Neural cell (in vitro differentiated cells): ENCODE measurements at regions not wholly inside any gene's neighbourhood (a gene's known extent, or its start where the extent isn't known, plus 50 kb on each side); places are given as distances from the start of the nearest gene placed in this dataset.

ENCODE experiments used
- H2AFZ ChIP-seq: fragments of 200-600, 300-800 bp; sonication (generic), shearing (Covaris generic); 2 replicates; pipeline ENCODE4 v1.6.0; 2014; ENCODE audit warnings: low read depth, mild to moderate bottlenecking, antibody characterized with exemption, low read length, moderate library complexity
- H3F3A ChIP-seq: fragments of 200-600 bp; shearing (Covaris generic); 2 replicates; pipeline ENCODE4 v1.6.1; 2016; ENCODE audit warnings: mild to moderate bottlenecking, moderate library complexity, mixed read lengths, antibody characterized with exemption, low read length; ENCODE audit not compliant: insufficient read depth, poor library complexity, severe bottlenecking
- H3K27ac ChIP-seq: fragments of 200-600, 300-800 bp; sonication (generic), shearing (Covaris generic); 2 replicates; pipeline ENCODE4 v1.5.1; 2014; ENCODE audit warnings: mild to moderate bottlenecking, low read length, moderate library complexity
- H3K27me3 ChIP-seq: fragments of 300-800, 200-600 bp; sonication (generic), shearing (Covaris generic); 2 replicates; pipeline ENCODE4 v1.6.0; 2014; ENCODE audit warnings: mild to moderate bottlenecking, low read depth, low read length, moderate library complexity; ENCODE audit not compliant: insufficient read depth
- H3K36me3 ChIP-seq: fragments of 300-800, 200-600 bp; sonication (generic), shearing (Covaris generic); 2 replicates; pipeline ENCODE4 v1.5.1; 2014; ENCODE audit warnings: mild to moderate bottlenecking, antibody characterized with exemption, low read length, moderate library complexity; ENCODE audit not compliant: insufficient read depth
- H3K4me2 ChIP-seq: fragments of 300-800, 200-600 bp; sonication (generic), shearing (Covaris generic); 2 replicates; pipeline ENCODE4 v1.6.0; 2014; ENCODE audit warnings: mild to moderate bottlenecking, low read length
- H3K4me3 ChIP-seq: fragments of 300-800, 200-600 bp; sonication (generic), shearing (Covaris generic); 2 replicates; pipeline ENCODE4 v1.5.1; 2014; ENCODE audit warnings: mild to moderate bottlenecking, low read length, moderate library complexity
- H3K79me2 ChIP-seq: fragments of 200-600 bp; shearing (Covaris generic); replicated peaks from 2 replicates; pipeline ENCODE4 v1.6.0; 2014; ENCODE audit warnings: mild to moderate bottlenecking, low read length, moderate library complexity; ENCODE audit not compliant: insufficient read depth
- H3K9ac ChIP-seq: fragments of 300-800, 200-600 bp; sonication (generic), shearing (Covaris generic); 2 replicates; pipeline ENCODE4 v1.6.1; 2016; ENCODE audit warnings: mild to moderate bottlenecking, low read length, mixed read lengths
- H3K9me2 ChIP-seq: fragments of 200-600 bp; shearing (Covaris generic); 2 replicates; pipeline ENCODE4 v1.6.1; 2016; ENCODE audit warnings: mild to moderate bottlenecking, low read length, mixed read lengths; ENCODE audit not compliant: insufficient read depth
- H3K9me3 ChIP-seq: fragments of 200-600, 300-800 bp; sonication (generic), shearing (Covaris generic); 2 replicates; pipeline ENCODE4 v1.6.1; 2016; ENCODE audit warnings: mild to moderate bottlenecking, mixed run types, low read length, moderate library complexity, mixed read lengths
- H4K20me1 ChIP-seq: fragments of 200-600 bp; shearing (Covaris generic); 2 replicates; pipeline ENCODE4 v1.6.1; 2016; ENCODE audit warnings: mild to moderate bottlenecking, mixed run types; ENCODE audit not compliant: insufficient read depth
- EP300 ChIP-seq: fragments of 450-650 bp; conservative IDR thresholded peaks from 2 replicates; pipeline ENCODE4 v1.6.1; 2014; ENCODE audit warnings: antibody characterized with exemption, mild to moderate bottlenecking, moderate library complexity; ENCODE audit not compliant: poor library complexity, severe bottlenecking
- EZH2 ChIP-seq: fragments of 200-600, 300-800 bp; shearing (Covaris generic), sonication (generic); IDR thresholded peaks from 2 replicates; pipeline ENCODE4 v1.6.1; 2014; ENCODE audit warnings: antibody characterized with exemption, low read length, borderline replicate concordance, mild to moderate bottlenecking; ENCODE audit not compliant: insufficient read depth, poor library complexity, severe bottlenecking
- MXI1 ChIP-seq: fragments of 450-650 bp; conservative IDR thresholded peaks from 2 replicates; pipeline ENCODE4 v1.6.1; 2014; ENCODE audit warnings: antibody characterized with exemption, mild to moderate bottlenecking; ENCODE audit not compliant: poor library complexity, severe bottlenecking
- POLR2AphosphoS5 ChIP-seq: IDR thresholded peaks from 2 replicates; pipeline ENCODE4 v1.6.1; 2012
- RAD21 ChIP-seq: fragments of 450-650 bp; conservative IDR thresholded peaks from 2 replicates; pipeline ENCODE4 v1.6.1; 2014; ENCODE audit warnings: antibody characterized with exemption, mild to moderate bottlenecking, moderate library complexity
- SMC3 ChIP-seq: fragments of 450-650 bp; conservative IDR thresholded peaks from 2 replicates; pipeline ENCODE4 v1.6.1; 2014; ENCODE audit warnings: antibody characterized with exemption, mild to moderate bottlenecking, moderate library complexity; ENCODE audit not compliant: poor library complexity
- TAF1 ChIP-seq: IDR thresholded peaks from 2 replicates; pipeline ENCODE4 v1.6.1; 2012; ENCODE audit warnings: low read depth
- TF ChIP-seq, protein P1 (sequence below): fragments of 450-650 bp; IDR thresholded peaks from 2 replicates; pipeline ENCODE4 v1.5.1; 2014; ENCODE audit warnings: antibody characterized with exemption, mild to moderate bottlenecking, moderate library complexity; ENCODE audit not compliant: poor library complexity, severe bottlenecking
- TF ChIP-seq, protein P2 (sequence below): IDR thresholded peaks from 2 replicates; pipeline ENCODE4 v1.6.1; 2012; ENCODE audit warnings: borderline replicate concordance

DNA sequence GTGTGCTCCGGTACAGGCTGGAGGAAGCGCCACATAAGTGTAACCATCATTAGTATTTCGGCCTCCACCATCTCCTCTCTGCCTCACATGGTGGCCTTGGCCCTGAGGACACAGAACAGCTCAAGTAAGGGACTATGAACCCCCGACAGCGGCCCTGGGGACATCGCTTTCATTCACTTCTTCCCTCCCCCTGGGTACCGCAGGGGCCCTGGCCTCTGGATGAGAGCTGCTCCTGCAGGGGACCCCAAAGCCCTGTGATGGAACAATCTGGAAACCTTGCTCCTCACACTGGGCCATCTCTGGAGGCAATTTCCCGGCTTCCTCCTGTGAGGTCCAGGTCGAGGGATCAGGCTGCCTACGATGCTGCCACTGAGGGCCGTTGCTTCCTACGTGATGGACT lies 565.5 kb downstream of the BRD1 start:
- no peak overlapping the region for H3K4me3 ChIP-seq
- no peak overlapping the region for H3K27ac ChIP-seq
- no peak overlapping the region for H3K9ac ChIP-seq
- H3K4me2 ChIP-seq: no peak overlapping the region
- H3F3A ChIP-seq: no peaks in the 10 kb centered on the region
- H3K27me3 ChIP-seq: no peaks in the 10 kb centered on the region
- no peaks in the 10 kb centered on the region for H3K79me2 ChIP-seq
- H3K36me3 ChIP-seq: no peaks in the 10 kb centered on the region
- no peaks in the 10 kb centered on the region for H3K9me3 ChIP-seq
- no peaks in the 10 kb centered on the region for H3K9me2 ChIP-seq
- H2AFZ ChIP-seq: no peak overlapping the region
- TF ChIP-seq, protein P1, sequence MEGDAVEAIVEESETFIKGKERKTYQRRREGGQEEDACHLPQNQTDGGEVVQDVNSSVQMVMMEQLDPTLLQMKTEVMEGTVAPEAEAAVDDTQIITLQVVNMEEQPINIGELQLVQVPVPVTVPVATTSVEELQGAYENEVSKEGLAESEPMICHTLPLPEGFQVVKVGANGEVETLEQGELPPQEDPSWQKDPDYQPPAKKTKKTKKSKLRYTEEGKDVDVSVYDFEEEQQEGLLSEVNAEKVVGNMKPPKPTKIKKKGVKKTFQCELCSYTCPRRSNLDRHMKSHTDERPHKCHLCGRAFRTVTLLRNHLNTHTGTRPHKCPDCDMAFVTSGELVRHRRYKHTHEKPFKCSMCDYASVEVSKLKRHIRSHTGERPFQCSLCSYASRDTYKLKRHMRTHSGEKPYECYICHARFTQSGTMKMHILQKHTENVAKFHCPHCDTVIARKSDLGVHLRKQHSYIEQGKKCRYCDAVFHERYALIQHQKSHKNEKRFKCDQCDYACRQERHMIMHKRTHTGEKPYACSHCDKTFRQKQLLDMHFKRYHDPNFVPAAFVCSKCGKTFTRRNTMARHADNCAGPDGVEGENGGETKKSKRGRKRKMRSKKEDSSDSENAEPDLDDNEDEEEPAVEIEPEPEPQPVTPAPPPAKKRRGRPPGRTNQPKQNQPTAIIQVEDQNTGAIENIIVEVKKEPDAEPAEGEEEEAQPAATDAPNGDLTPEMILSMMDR: no peak
- no peak for TF ChIP-seq EZH2
- TF ChIP-seq EP300: no peak
- H4K20me1 ChIP-seq: no peaks in the 10 kb centered on the region

DNA sequence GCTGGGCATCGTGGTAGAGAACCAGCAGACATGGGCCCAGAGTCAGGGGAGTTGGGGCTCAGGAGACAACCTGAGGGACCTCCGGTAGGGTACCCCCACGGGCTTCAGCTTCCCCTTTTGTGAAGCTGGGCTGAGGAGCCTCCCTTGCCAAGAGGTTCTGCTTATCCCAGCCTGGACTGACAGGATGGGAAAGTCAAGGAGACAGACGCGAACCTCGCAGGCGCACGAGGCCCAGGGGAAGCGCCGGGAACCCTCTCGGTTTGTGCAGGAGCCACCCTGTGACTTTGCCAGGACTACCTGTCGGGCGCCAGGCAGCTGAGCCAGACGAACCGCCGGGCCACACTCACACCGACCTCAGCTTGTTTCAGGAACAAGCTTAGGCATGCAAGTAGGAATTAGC lies 566.1 kb downstream of the BRD1 start:
- H3K27me3 ChIP-seq: no peaks in the 10 kb centered on the region
- no peak overlapping the region for H2AFZ ChIP-seq
- no peaks in the 10 kb centered on the region for H4K20me1 ChIP-seq
- H3K79me2 ChIP-seq: no peaks in the 10 kb centered on the region
- no peak overlapping the region for H3K9ac ChIP-seq
- no peak overlapping the region for H3K27ac ChIP-seq
- H3K9me3 ChIP-seq: no peaks in the 10 kb centered on the region
- H3K4me3 ChIP-seq: no peak overlapping the region
- H3K4me2 ChIP-seq: no peak overlapping the region
- H3F3A ChIP-seq: no peaks in the 10 kb centered on the region
- TF ChIP-seq SMC3 (no peak), EZH2 (no peak), POLR2AphosphoS5 (no peak), MXI1 (no peak), EP300 (no peak), TAF1 (no peak), RAD21 (no peak)
- TF ChIP-seq, protein P2, sequence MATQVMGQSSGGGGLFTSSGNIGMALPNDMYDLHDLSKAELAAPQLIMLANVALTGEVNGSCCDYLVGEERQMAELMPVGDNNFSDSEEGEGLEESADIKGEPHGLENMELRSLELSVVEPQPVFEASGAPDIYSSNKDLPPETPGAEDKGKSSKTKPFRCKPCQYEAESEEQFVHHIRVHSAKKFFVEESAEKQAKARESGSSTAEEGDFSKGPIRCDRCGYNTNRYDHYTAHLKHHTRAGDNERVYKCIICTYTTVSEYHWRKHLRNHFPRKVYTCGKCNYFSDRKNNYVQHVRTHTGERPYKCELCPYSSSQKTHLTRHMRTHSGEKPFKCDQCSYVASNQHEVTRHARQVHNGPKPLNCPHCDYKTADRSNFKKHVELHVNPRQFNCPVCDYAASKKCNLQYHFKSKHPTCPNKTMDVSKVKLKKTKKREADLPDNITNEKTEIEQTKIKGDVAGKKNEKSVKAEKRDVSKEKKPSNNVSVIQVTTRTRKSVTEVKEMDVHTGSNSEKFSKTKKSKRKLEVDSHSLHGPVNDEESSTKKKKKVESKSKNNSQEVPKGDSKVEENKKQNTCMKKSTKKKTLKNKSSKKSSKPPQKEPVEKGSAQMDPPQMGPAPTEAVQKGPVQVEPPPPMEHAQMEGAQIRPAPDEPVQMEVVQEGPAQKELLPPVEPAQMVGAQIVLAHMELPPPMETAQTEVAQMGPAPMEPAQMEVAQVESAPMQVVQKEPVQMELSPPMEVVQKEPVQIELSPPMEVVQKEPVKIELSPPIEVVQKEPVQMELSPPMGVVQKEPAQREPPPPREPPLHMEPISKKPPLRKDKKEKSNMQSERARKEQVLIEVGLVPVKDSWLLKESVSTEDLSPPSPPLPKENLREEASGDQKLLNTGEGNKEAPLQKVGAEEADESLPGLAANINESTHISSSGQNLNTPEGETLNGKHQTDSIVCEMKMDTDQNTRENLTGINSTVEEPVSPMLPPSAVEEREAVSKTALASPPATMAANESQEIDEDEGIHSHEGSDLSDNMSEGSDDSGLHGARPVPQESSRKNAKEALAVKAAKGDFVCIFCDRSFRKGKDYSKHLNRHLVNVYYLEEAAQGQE: no peak
- TF ChIP-seq, protein P1: no peak
- H3K9me2 ChIP-seq: no peaks in the 10 kb centered on the region
- H3K36me3 ChIP-seq: no peaks in the 10 kb centered on the region
